ENCODE measurements at regions not wholly inside any gene's neighbourhood (a gene's known extent, or its start where the extent isn't known, plus 50 kb on each side); places are given as distances from the start of the nearest gene placed in this dataset.

- DNase-seq (ENCODE audit: low read depth in 2 of 2): no peak
- no peak overlapping the region for H3K4me3 ChIP-seq (replicated peaks in 1 of 2; ENCODE audit: low read depth in 2 of 2, low read length in 2 of 2)
- TF ChIP-seq CTCF (IDR thresholded peaks at IDR 0.05; ENCODE audit: low read depth, low read length): no peak
These were observed 378.2 kb downstream of the NXPE2 start for GRCh38 chr11:115056514-115056913.

- TF ChIP-seq CTCF (IDR thresholded peaks at IDR 0.05; ENCODE audit: low read depth, low read length): no peak
- DNase-seq (ENCODE audit: low read depth in 2 of 2): no peak
- H3K4me3 ChIP-seq (replicated peaks in 1 of 2; ENCODE audit: low read depth in 2 of 2, low read length in 2 of 2): no peak overlapping the region
These were observed 382.5 kb downstream of the NXPE2 start for GRCh38 chr11:115060840-115061239.

- no peak overlapping the region for H3K4me3 ChIP-seq (replicated peaks in 1 of 2; ENCODE audit: low read depth in 2 of 2, low read length in 2 of 2)
- TF ChIP-seq CTCF (IDR thresholded peaks at IDR 0.05; ENCODE audit: low read depth, low read length): no peak
- no peak for DNase-seq (ENCODE audit: low read depth in 2 of 2)
These were observed 387.0 kb downstream of the NXPE2 start for GRCh38 chr11:115065314-115065713.

GRCh38 chr11:115065830-115066664, 387.7 kb downstream of the NXPE2 start:
- DNase-seq (ENCODE audit: low read depth in 2 of 2): no peak
- no peak overlapping the region for H3K4me3 ChIP-seq (replicated peaks in 1 of 2; ENCODE audit: low read depth in 2 of 2, low read length in 2 of 2)
- no peak for TF ChIP-seq CTCF (IDR thresholded peaks at IDR 0.05; ENCODE audit: low read depth, low read length)

- TF ChIP-seq CTCF (IDR thresholded peaks at IDR 0.05; ENCODE audit: low read depth, low read length): no peak
- no peak for DNase-seq (ENCODE audit: low read depth in 2 of 2)
- H3K4me3 ChIP-seq (replicated peaks in 1 of 2; ENCODE audit: low read depth in 2 of 2, low read length in 2 of 2): no peak overlapping the region
These were observed 389.1 kb downstream of the NXPE2 start for GRCh38 chr11:115067471-115067870.

GRCh38 chr11:115067900-115068530, 389.7 kb downstream of the NXPE2 start:
- no peak for TF ChIP-seq CTCF (IDR thresholded peaks at IDR 0.05; ENCODE audit: low read depth, low read length)
- DNase-seq (ENCODE audit: low read depth in 2 of 2): no peak
- no peak overlapping the region for H3K4me3 ChIP-seq (replicated peaks in 1 of 2; ENCODE audit: low read depth in 2 of 2, low read length in 2 of 2)

All from cardiac fibroblast (primary cell).